AG04449 (cell line): ENCODE measurements at regions not wholly inside any gene's neighbourhood (a gene's known extent, or its start where the extent isn't known, plus 50 kb on each side); places are given as distances from the start of the nearest gene placed in this dataset.

Source experiments
- CTCF ChIA-PET: fragments of 350-600 bp; formaldehyde crosslinking; extraction: SDS; loops from one replicate; lab custom pipeline; 2021; ENCODE audit warnings: antibody characterized with exemption; lab: Yijun Ruan, JAX
- POLR2A ChIA-PET: fragments of 400-600, 350-600 bp; formaldehyde crosslinking; extraction: SDS; loops from one replicate; lab custom pipeline; 2020; ENCODE audit warnings: antibody characterized with exemption, inconsistent platforms; lab: Yijun Ruan, JAX
- DNase-seq: peaks from one replicate; pipeline ENCODE4 v3.0.0-alpha.2; 2010; ENCODE audit warnings: low read depth, low spot score
- H3K4me3 ChIP-seq: 2 replicates; pipeline ENCODE4 v1.5.1; 2011; ENCODE audit warnings: low read depth, mild to moderate bottlenecking, control low read depth, low read length
- CTCF ChIP-seq: IDR thresholded peaks from one replicate; pipeline ENCODE4 v1.5.1; 2011; ENCODE audit warnings: mild to moderate bottlenecking, moderate library complexity, low read length, control low read depth, inconsistent platforms; ENCODE audit not compliant: insufficient read depth; ENCODE audit errors: missing control alignments

DNA sequence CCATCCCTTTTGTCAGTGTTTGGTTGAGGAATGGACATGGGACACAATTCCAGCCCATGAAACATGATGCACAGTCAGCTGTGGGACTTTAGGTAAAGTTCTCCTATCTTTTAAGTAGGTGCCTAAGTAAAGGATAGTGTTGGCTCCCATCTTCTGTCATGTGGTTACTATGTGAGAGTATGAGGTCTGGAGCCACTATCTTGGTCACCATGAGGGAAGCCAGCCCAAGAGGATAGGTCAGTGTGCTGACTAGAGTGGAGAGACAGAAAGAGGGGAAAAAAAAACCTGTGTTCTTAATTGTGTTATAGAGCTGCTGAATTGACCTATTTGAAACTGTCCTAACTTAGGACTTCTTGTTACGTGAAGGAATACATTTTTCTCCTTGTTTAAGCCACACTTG is 89.7 kb upstream of the NAMPT start:
- CTCF ChIA-PET: no interaction called here
- POLR2A ChIA-PET: no interaction called here
- H3K4me3 ChIP-seq: no peak overlapping the region
- no peak for TF ChIP-seq CTCF
- DNase-seq: no peak

GRCh38 chr7:106372595-106373318 is 88.0 kb upstream of the NAMPT start:
- DNase-seq: no peak
- ChIA-PET CTCF (no interaction called here), POLR2A (no interaction called here)
- TF ChIP-seq CTCF: no peak
- no peak overlapping the region for H3K4me3 ChIP-seq

GRCh38 chr7:106372126-106372525 is 87.3 kb upstream of the NAMPT start:
- ChIA-PET POLR2A (no interaction called here), CTCF (no interaction called here)
- no peak for TF ChIP-seq CTCF
- DNase-seq: no peak
- no peak overlapping the region for H3K4me3 ChIP-seq

GRCh38 chr7:106371629-106372028 is 86.8 kb upstream of the NAMPT start:
- H3K4me3 ChIP-seq: no peak overlapping the region
- POLR2A ChIA-PET: no interaction called here
- CTCF ChIA-PET: no interaction called here
- no peak for TF ChIP-seq CTCF
- no peak for DNase-seq

DNA sequence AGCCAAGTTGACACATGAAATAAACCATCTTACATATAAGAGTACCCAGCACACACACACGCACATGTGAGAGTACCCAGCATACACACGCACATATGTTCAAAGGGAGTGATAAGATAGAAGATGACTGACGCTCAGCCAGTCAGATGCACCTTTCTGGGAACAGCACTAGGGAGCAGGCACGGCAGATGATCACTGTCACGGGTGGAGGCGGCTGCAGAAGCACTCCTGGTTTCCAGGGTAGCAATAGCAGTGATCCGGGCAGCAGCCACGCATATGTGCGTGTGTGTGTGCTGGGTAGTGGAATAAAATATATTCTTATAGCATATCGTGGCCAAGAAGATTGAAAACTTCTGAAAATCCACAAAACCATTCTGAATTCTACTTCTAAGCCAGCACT is 85.8 kb upstream of the NAMPT start:
- POLR2A ChIA-PET: no interaction called here
- DNase-seq: no peak
- H3K4me3 ChIP-seq: no peak overlapping the region
- CTCF ChIA-PET: interaction anchor here (1.3 kb wide), 1 partner anchor 92 kb away, joined by 5 read pairs; no protein-coding TSS in a partner anchor
- TF ChIP-seq CTCF: no peak

DNA sequence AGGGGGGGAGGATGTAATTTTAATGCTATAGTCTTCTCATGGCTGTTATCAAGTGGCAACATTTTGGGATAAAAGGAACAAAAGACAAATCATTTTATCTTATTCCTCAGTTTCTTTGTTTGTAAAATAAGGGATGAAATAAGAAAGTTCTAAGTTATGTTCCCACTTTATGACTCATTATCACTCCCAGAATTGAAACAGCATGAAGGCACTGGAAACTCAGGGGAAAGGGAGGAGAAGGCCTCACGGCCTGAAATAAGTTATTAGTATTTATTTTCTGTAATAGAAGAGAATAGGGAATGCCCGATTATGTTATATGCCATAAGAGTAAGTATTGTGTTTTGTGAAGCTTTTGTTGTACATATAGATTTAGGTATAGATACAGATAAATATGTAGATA is 85.0 kb upstream of the NAMPT start:
- ChIA-PET CTCF (interaction anchor here (1.3 to 1.7 kb wide), 2 partner anchors 16 to 93 kb away, joined by 5 read pairs; no protein-coding TSS in a partner anchor), POLR2A (no interaction called here)
- H3K4me3 ChIP-seq: no peak overlapping the region
- no peak for TF ChIP-seq CTCF
- DNase-seq: no peak
